Keratinocyte (primary cell): ENCODE measurements at regions not wholly inside any gene's neighbourhood (a gene's known extent, or its start where the extent isn't known, plus 50 kb on each side); places are given as distances from the start of the nearest gene placed in this dataset.

Source experiments
- DNase-seq: peaks from one replicate; pipeline ENCODE4 v3.0.0-alpha.2; 2011; ENCODE audit warnings: low read depth, missing footprints, low spot score
- FAIRE-seq: peaks from 2 replicates; lab custom pipeline; 2011; peaks lifted over from hg19 to GRCh38; lab: Jason Lieb, UNC
- H2AFZ ChIP-seq: 2 replicates; pipeline ENCODE4 v1.6.0; 2012; ENCODE audit warnings: low read length, control low read depth, inconsistent platforms; ENCODE audit not compliant: control insufficient read depth
- H3K27ac ChIP-seq: 2 replicates; pipeline ENCODE4 v1.5.1; 2011; ENCODE audit warnings: low read length; ENCODE audit not compliant: control insufficient read depth, insufficient read depth
- H3K27me3 ChIP-seq: 3 replicates; pipeline ENCODE4 v1.6.0; 2011; ENCODE audit warnings: low read length; ENCODE audit not compliant: control insufficient read depth, insufficient read depth; ENCODE audit errors: extremely low read depth
- H3K36me3 ChIP-seq, 2 experiments: 2 replicates in 1 of 2; 3 replicates in 1 of 2; pipeline ENCODE4 v1.5.1; 2011; ENCODE audit warnings: low read length in 2 of 2, mild to moderate bottlenecking in 1 of 2; ENCODE audit not compliant: control insufficient read depth in 2 of 2, insufficient read depth in 2 of 2; ENCODE audit errors: extremely low read depth in 1 of 2
- H3K4me1 ChIP-seq: 3 replicates; pipeline ENCODE4 v1.5.1; 2011; ENCODE audit warnings: low read length; ENCODE audit not compliant: control insufficient read depth, insufficient read depth; ENCODE audit errors: extremely low read depth
- H3K4me2 ChIP-seq: 3 replicates; pipeline ENCODE4 v1.6.0; 2011; ENCODE audit warnings: low read depth, low read length; ENCODE audit not compliant: control insufficient read depth, insufficient read depth; ENCODE audit errors: extremely low read depth
- H3K4me3 ChIP-seq, 3 experiments: fragments of 200-600 bp in 1 of 3; sonication (generic) in 1 of 3; 2 replicates in 2 of 3; 3 replicates in 1 of 3; pipeline ENCODE4 v1.5.1; 2011 to 2016; ENCODE audit warnings: low read length in 3 of 3, mild to moderate bottlenecking in 3 of 3, control low read depth in 2 of 3, inconsistent platforms in 1 of 3, low read depth in 1 of 3, mixed read lengths in 1 of 3, mixed run types in 1 of 3, moderate library complexity in 1 of 3; ENCODE audit not compliant: control insufficient read depth in 2 of 3, insufficient read depth in 2 of 3; ENCODE audit errors: extremely low read depth in 1 of 3
- H3K79me2 ChIP-seq: 2 replicates; pipeline ENCODE4 v1.6.0; 2012; ENCODE audit warnings: low read length; ENCODE audit not compliant: control insufficient read depth, insufficient read depth
- H3K9ac ChIP-seq: 3 replicates; pipeline ENCODE4 v1.6.0; 2011; ENCODE audit warnings: low read length; ENCODE audit not compliant: control insufficient read depth, insufficient read depth; ENCODE audit errors: extremely low read depth
- H3K9me1 ChIP-seq: 3 replicates; pipeline ENCODE4 v1.6.0; 2011; ENCODE audit warnings: low read length; ENCODE audit not compliant: control insufficient read depth, insufficient read depth; ENCODE audit errors: extremely low read depth
- H3K9me3 ChIP-seq: 2 replicates; pipeline ENCODE4 v1.5.1; 2012; ENCODE audit warnings: low read depth, low read length; ENCODE audit not compliant: control insufficient read depth
- H4K20me1 ChIP-seq: 3 replicates; pipeline ENCODE4 v1.6.0; 2011; ENCODE audit warnings: low read length; ENCODE audit not compliant: control insufficient read depth, insufficient read depth; ENCODE audit errors: extremely low read depth
- CTCF ChIP-seq, 3 experiments: IDR thresholded peaks in 1 of 3; conservative IDR thresholded peaks in 1 of 3; optimal IDR thresholded peaks in 1 of 3; 2 replicates in 2 of 3; 3 replicates in 1 of 3; pipeline versions ENCODE3 to v1.5.1; 2011; ENCODE audit warnings: low read length in 3 of 3, mild to moderate bottlenecking in 3 of 3, moderate library complexity in 2 of 3, control low read depth in 1 of 3, inconsistent platforms in 1 of 3; ENCODE audit not compliant: insufficient read depth in 2 of 3; ENCODE audit errors: extremely low read depth in 1 of 3
- EZH2 ChIP-seq: IDR thresholded peaks from one replicate; pipeline ENCODE4 v1.6.1; 2012; ENCODE audit warnings: inconsistent platforms, mild to moderate bottlenecking, low read length, moderate library complexity
- dilution Hi-C: fragments of 300-500 bp; cut with MboI; formaldehyde crosslinking; loops from one replicate; pipeline ENCODE4 v1.7.0; 2020; ENCODE audit warnings: low sequenced_read_pairs; ENCODE audit not compliant: extremely low pct_ligation_motif_present

- FAIRE-seq = no peak
- no peaks in the 10 kb centered on the region for H3K9me3 ChIP-seq
- H3K4me3 ChIP-seq = no peak overlapping the region
- no peak overlapping the region for H3K27ac ChIP-seq
- H3K9ac ChIP-seq = no peak overlapping the region
- dilution Hi-C loops = no loop called here
- DNase-seq = no peak
- no peaks in the 10 kb centered on the region for H3K36me3 ChIP-seq
- no peak overlapping the region for H3K4me2 ChIP-seq
- no peaks in the 10 kb centered on the region for H3K27me3 ChIP-seq
- H3K79me2 ChIP-seq = no peaks in the 10 kb centered on the region
- TF ChIP-seq EZH2 (no peak), CTCF (optimal IDR thresholded peaks at IDR 0.05 in 1 of 3, IDR thresholded peaks at IDR 0.05 in 1 of 3, conservative IDR thresholded peaks at IDR 0.05 in 1 of 3; ENCODE audit: extremely low read depth in 1 of 3, insufficient read depth in 2 of 3, low read length in 3 of 3) (no peak)
- H3K9me1 ChIP-seq = no peaks in the 10 kb centered on the region
- no peak overlapping the region for H2AFZ ChIP-seq
- no peaks in the 10 kb centered on the region for H4K20me1 ChIP-seq
- no peaks in the 10 kb centered on the region for H3K4me1 ChIP-seq
These were observed 73.2 kb downstream of the GGTLC2 start for GRCh38 chr22:22717664-22718063.

GRCh38 chr22:22720201-22720723, 75.8 kb downstream of the GGTLC2 start:
- DNase-seq (no peak), FAIRE-seq (no peak)
- no peak overlapping the region for H2AFZ ChIP-seq
- H3K4me3 ChIP-seq = no peak overlapping the region
- H3K27ac ChIP-seq = no peak overlapping the region
- H3K27me3 ChIP-seq = no peaks in the 10 kb centered on the region
- TF ChIP-seq EZH2 (no peak), CTCF (optimal IDR thresholded peaks at IDR 0.05 in 1 of 3, IDR thresholded peaks at IDR 0.05 in 1 of 3, conservative IDR thresholded peaks at IDR 0.05 in 1 of 3; ENCODE audit: extremely low read depth in 1 of 3, insufficient read depth in 2 of 3, low read length in 3 of 3) (peak; percentile 47 to 66 (median 58))
- no peaks in the 10 kb centered on the region for H3K9me1 ChIP-seq
- no peaks in the 10 kb centered on the region for H3K4me1 ChIP-seq
- H3K4me2 ChIP-seq = no peak overlapping the region
- H3K9me3 ChIP-seq = no peaks in the 10 kb centered on the region
- H3K36me3 ChIP-seq = no peaks in the 10 kb centered on the region
- no peaks in the 10 kb centered on the region for H3K79me2 ChIP-seq
- no peaks in the 10 kb centered on the region for H4K20me1 ChIP-seq
- dilution Hi-C loops = no loop called here
- no peak overlapping the region for H3K9ac ChIP-seq
